ENCODE measurements at regions not wholly inside any gene's neighbourhood (a gene's known extent, or its start where the extent isn't known, plus 50 kb on each side); places are given as distances from the start of the nearest gene placed in this dataset.

DNA sequence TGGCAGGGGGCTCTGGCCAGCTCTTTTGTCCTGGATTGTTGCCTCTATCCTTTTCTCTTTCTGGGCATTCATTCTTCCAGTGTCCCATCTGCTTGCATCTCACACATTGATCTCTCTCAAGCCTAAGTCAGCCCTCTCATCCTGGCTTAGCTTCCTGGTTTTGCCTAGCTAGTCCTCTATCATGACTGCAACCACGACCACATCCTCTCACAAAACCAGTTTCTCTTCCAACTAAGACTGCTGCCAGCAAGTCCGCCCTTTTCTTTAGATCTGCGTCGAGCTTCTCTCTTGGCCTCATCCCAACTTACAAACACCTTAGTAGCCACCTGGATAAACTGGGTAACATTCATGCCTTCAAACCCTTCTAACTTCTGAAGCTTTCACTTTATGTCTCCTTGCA is 212.2 kb upstream of the HTR2A start:
- no peaks in the 10 kb centered on the region for H3K36me3 ChIP-seq (replicated peaks in 1 of 2; ENCODE audit: control extremely low read depth in 1 of 2, control insufficient read depth in 1 of 2, extremely low read depth in 1 of 2, insufficient read depth in 2 of 2, low read length in 1 of 2)
- H3K4me1 ChIP-seq (ENCODE audit: control insufficient read depth in 2 of 2, insufficient read depth in 2 of 2, low read length in 2 of 2) = no peaks in the 10 kb centered on the region
- no peaks in the 10 kb centered on the region for H3K9me3 ChIP-seq (ENCODE audit: control extremely low read depth in 1 of 3, control insufficient read depth in 2 of 3, insufficient read depth in 1 of 3, low read length in 2 of 3)
- Mint-ChIP-seq H3K27ac (no peak overlapping the region), H3K27me3 (peaks cover 11% of the 10 kb centered on the region), H3K4me3 (no peak overlapping the region), H3K9me3 (ENCODE audit: insufficient read depth) (no peaks in the 10 kb centered on the region), H3K4me1 (no peaks in the 10 kb centered on the region)
- TF ChIP-seq, protein P1, sequence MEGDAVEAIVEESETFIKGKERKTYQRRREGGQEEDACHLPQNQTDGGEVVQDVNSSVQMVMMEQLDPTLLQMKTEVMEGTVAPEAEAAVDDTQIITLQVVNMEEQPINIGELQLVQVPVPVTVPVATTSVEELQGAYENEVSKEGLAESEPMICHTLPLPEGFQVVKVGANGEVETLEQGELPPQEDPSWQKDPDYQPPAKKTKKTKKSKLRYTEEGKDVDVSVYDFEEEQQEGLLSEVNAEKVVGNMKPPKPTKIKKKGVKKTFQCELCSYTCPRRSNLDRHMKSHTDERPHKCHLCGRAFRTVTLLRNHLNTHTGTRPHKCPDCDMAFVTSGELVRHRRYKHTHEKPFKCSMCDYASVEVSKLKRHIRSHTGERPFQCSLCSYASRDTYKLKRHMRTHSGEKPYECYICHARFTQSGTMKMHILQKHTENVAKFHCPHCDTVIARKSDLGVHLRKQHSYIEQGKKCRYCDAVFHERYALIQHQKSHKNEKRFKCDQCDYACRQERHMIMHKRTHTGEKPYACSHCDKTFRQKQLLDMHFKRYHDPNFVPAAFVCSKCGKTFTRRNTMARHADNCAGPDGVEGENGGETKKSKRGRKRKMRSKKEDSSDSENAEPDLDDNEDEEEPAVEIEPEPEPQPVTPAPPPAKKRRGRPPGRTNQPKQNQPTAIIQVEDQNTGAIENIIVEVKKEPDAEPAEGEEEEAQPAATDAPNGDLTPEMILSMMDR (IDR thresholded peaks at IDR 0.05) = no peak
- TF ChIP-seq EZH2 (IDR thresholded peaks at IDR 0.05; ENCODE audit: borderline replicate concordance, insufficient read depth, low read depth, low read length, poor library complexity, severe bottlenecking) = no peak
- H3K9ac ChIP-seq (ENCODE audit: low read length) = no peak overlapping the region
- no peak overlapping the region for H2AFZ ChIP-seq (ENCODE audit: insufficient read depth, low read depth, low read length, poor library complexity, severe bottlenecking)
- H3K79me2 ChIP-seq (ENCODE audit: control insufficient read depth, insufficient read depth, low read length) = no peaks in the 10 kb centered on the region
- H3K4me3 ChIP-seq (ENCODE audit: control extremely low read depth in 1 of 5, extremely low read depth in 1 of 5, insufficient read depth in 1 of 5, low read depth in 2 of 5, low read length in 4 of 5) = no peak overlapping the region
- POLR2A ChIA-PET = no interaction called here
- no peaks in the 10 kb centered on the region for H3K27me3 ChIP-seq (replicated peaks in 1 of 4; ENCODE audit: control extremely low read depth in 1 of 4, control insufficient read depth in 3 of 4, insufficient read depth in 4 of 4, low read length in 3 of 4)
- H3K27ac ChIP-seq (ENCODE audit: low read length in 2 of 2) = no peak overlapping the region
- 33% methylated on average over 4 of the region's 4 CpGs for WGBS (ENCODE audit: insufficient coverage)
- no peak overlapping the region for H3K4me2 ChIP-seq (replicated peaks; ENCODE audit: low read depth, low read length, poor library complexity, severe bottlenecking)
- CTCF ChIA-PET = no interaction called here
- ATAC-seq (ENCODE audit: low read depth) (no peak), DNase-seq (no peak)
- intact Hi-C loops (cut with micrococcal nuclease) = no loop called here
- no peaks in the 10 kb centered on the region for H4K20me1 ChIP-seq (ENCODE audit: control insufficient read depth, insufficient read depth, low read length, poor library complexity, severe bottlenecking)

DNA sequence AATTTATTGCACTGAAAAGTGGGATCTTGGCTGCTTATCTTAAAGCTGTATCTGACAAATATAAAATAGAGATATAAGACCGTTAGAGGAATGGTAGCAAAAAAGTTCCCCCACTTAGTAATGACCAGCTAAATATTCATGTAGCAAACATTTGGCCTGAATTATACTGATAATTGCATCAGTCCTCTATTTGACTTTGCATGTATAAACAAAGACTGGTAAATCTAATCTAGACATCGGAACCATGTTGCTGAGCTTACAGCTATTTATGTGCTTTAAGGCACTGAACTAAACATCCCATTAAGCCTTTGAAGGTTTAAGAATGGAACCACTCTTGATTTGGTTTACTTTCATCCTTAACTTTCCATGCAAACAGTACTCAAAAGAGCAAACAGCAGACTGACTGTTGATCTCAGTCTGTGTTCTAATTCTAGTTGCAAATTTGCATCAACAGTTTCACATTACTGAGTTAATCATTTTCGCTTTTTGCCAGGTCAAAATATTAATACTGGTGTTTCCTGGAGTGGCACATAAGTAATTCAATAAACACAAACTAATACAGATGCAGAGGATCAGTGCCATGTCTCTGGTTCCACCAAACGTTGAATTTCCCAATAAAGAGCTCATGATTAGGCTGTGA is 203.5 kb upstream of the HTR2A start:
- POLR2A ChIA-PET = no interaction called here
- no peak overlapping the region for H3K4me2 ChIP-seq (replicated peaks; ENCODE audit: low read depth, low read length, poor library complexity, severe bottlenecking)
- no peak for DNase-seq
- no peak for ATAC-seq (ENCODE audit: low read depth)
- no peak overlapping the region for H3K27ac ChIP-seq (ENCODE audit: low read length in 2 of 2)
- no peak for TF ChIP-seq EZH2 (IDR thresholded peaks at IDR 0.05; ENCODE audit: borderline replicate concordance, insufficient read depth, low read depth, low read length, poor library complexity, severe bottlenecking)
- TF ChIP-seq, protein P1 (IDR thresholded peaks at IDR 0.05) = no peak
- no peak overlapping the region for H3K9ac ChIP-seq (ENCODE audit: low read length)
- intact Hi-C loops (cut with micrococcal nuclease) = no loop called here
- peaks cover 0 to 5% (median 1%) of the 10 kb centered on the region in 4 experiments for H3K27me3 ChIP-seq (replicated peaks in 1 of 4; ENCODE audit: control extremely low read depth in 1 of 4, control insufficient read depth in 3 of 4, insufficient read depth in 4 of 4, low read length in 3 of 4)
- H3K79me2 ChIP-seq (ENCODE audit: control insufficient read depth, insufficient read depth, low read length) = no peaks in the 10 kb centered on the region
- Mint-ChIP-seq H3K4me1 (no peaks in the 10 kb centered on the region), H3K4me3 (no peak overlapping the region), H3K27me3 (peaks cover 20% of the 10 kb centered on the region), H3K27ac (no peak overlapping the region), H3K9me3 (ENCODE audit: insufficient read depth) (peaks cover 2% of the 10 kb centered on the region)
- no peaks in the 10 kb centered on the region for H4K20me1 ChIP-seq (ENCODE audit: control insufficient read depth, insufficient read depth, low read length, poor library complexity, severe bottlenecking)
- CTCF ChIA-PET = interaction anchor here (1.8 kb wide), 1 partner anchor 138 kb away, joined by 6 read pairs; no protein-coding TSS in a partner anchor
- H3K4me3 ChIP-seq (ENCODE audit: control extremely low read depth in 1 of 5, extremely low read depth in 1 of 5, insufficient read depth in 1 of 5, low read depth in 2 of 5, low read length in 4 of 5) = no peak overlapping the region
- peaks cover 0 to 9% (median 1%) of the 10 kb centered on the region in 3 donors for H3K9me3 ChIP-seq (ENCODE audit: control extremely low read depth in 1 of 3, control insufficient read depth in 2 of 3, insufficient read depth in 1 of 3, low read length in 2 of 3)
- no peaks in the 10 kb centered on the region for H3K4me1 ChIP-seq (ENCODE audit: control insufficient read depth in 2 of 2, insufficient read depth in 2 of 2, low read length in 2 of 2)
- no peak overlapping the region for H2AFZ ChIP-seq (ENCODE audit: insufficient read depth, low read depth, low read length, poor library complexity, severe bottlenecking)
- H3K36me3 ChIP-seq (replicated peaks in 1 of 2; ENCODE audit: control extremely low read depth in 1 of 2, control insufficient read depth in 1 of 2, extremely low read depth in 1 of 2, insufficient read depth in 2 of 2, low read length in 1 of 2) = no peaks in the 10 kb centered on the region
- 83% methylated on average over 1 of the region's 4 CpGs for WGBS (ENCODE audit: insufficient coverage)

All from B cell (primary cell).